H1 (cell line): ENCODE measurements at regions not wholly inside any gene's neighbourhood (a gene's known extent, or its start where the extent isn't known, plus 50 kb on each side); places are given as distances from the start of the nearest gene placed in this dataset.

Source experiments
- CTCF ChIA-PET: fragments of 300-600 bp; sonication (Branson Sonifier 250); formaldehyde crosslinking; loops from one replicate; lab custom pipeline; 2021; ENCODE audit not compliant: partially characterized antibody; lab: Charles Lee
- POLR2A ChIA-PET: fragments of 300-600 bp; sonication (Branson Sonifier 250); formaldehyde crosslinking; loops from one replicate; lab custom pipeline; 2021; ENCODE audit warnings: inconsistent platforms; ENCODE audit not compliant: partially characterized antibody; lab: Charles Lee
- DNase-seq, 2 experiments: peaks; one replicate each; pipeline versions ENCODE4 v3.0.0 to v3.0.0-alpha.2; 2010 to 2022; ENCODE audit warnings: low spot score in 2 of 2, low read depth in 1 of 2, mixed read lengths in 1 of 2
- FAIRE-seq: peaks from 2 replicates; lab custom pipeline; 2011; peaks lifted over from hg19 to GRCh38; lab: Jason Lieb, UNC
- H2AFZ ChIP-seq: 2 replicates; pipeline ENCODE4 v1.8.1; 2012; ENCODE audit warnings: low read length, inconsistent platforms
- H2AK5ac ChIP-seq: 2 replicates; pipeline ENCODE4 v1.6.1; 2013; ENCODE audit warnings: low read depth, low read length
- H2BK120ac ChIP-seq: replicated peaks from 2 replicates; pipeline ENCODE3; 2013; ENCODE audit warnings: low read depth, low read length, inconsistent platforms
- H2BK12ac ChIP-seq: 2 replicates; pipeline ENCODE4 v1.6.1; 2013; ENCODE audit warnings: low read depth, low read length
- H2BK15ac ChIP-seq: 2 replicates; pipeline ENCODE4 v1.6.1; 2013; ENCODE audit warnings: low read length
- H2BK20ac ChIP-seq: 2 replicates; pipeline ENCODE4 v1.6.1; 2013; ENCODE audit warnings: low read length
- H2BK5ac ChIP-seq: 2 replicates; pipeline ENCODE4 v1.6.1; 2013; ENCODE audit warnings: low read depth, low read length
- H3K14ac ChIP-seq: 2 replicates; pipeline ENCODE4 v1.6.1; 2013; ENCODE audit warnings: inconsistent platforms; ENCODE audit not compliant: insufficient read length
- H3K18ac ChIP-seq: 2 replicates; pipeline ENCODE4 v1.6.1; 2013; ENCODE audit warnings: low read length; ENCODE audit errors: extremely low read depth
- H3K23ac ChIP-seq: 2 replicates; pipeline ENCODE4 v1.6.1; 2013; ENCODE audit warnings: inconsistent platforms; ENCODE audit not compliant: insufficient read length
- H3K23me2 ChIP-seq: 2 replicates; pipeline ENCODE4 v1.6.1; 2013; ENCODE audit warnings: low read depth, low read length
- H3K27ac ChIP-seq: 2 replicates; pipeline ENCODE4 v1.6.1; 2011; ENCODE audit warnings: low read depth, low read length, inconsistent platforms
- H3K27me3 ChIP-seq, 4 experiments: replicated peaks in 1 of 4; 1 replicate in 1 of 4; 2 replicates in 3 of 4; pipeline versions ENCODE4 v1.6.1 to v1.8.1; 2011 to 2013; ENCODE audit warnings: low read length in 3 of 4, mild to moderate bottlenecking in 3 of 4, inconsistent platforms in 2 of 4, mixed read lengths in 2 of 4, moderate library complexity in 1 of 4; ENCODE audit not compliant: control insufficient read depth in 3 of 4, insufficient read depth in 3 of 4; ENCODE audit errors: extremely low read depth in 1 of 4
- H3K36me3 ChIP-seq, 4 experiments: 2 replicates each; pipeline versions ENCODE4 v1.6.1 to v1.8.1; 2011 to 2013; ENCODE audit warnings: mild to moderate bottlenecking in 4 of 4, low read length in 3 of 4, moderate library complexity in 2 of 4, control low read depth in 1 of 4, inconsistent platforms in 1 of 4; ENCODE audit not compliant: insufficient read depth in 4 of 4, control insufficient read depth in 2 of 4
- H3K4ac ChIP-seq: replicated peaks from 2 replicates; pipeline ENCODE3; 2013; ENCODE audit warnings: low read length, low read depth, mixed read lengths, inconsistent platforms; ENCODE audit not compliant: insufficient read length
- H3K4me1 ChIP-seq, 4 experiments: replicated peaks in 1 of 4; 1 replicate in 1 of 4; 2 replicates in 3 of 4; pipeline versions ENCODE4 v1.6.1 to v1.8.1; 2011 to 2013; ENCODE audit warnings: low read length in 3 of 4, inconsistent platforms in 2 of 4, mixed read lengths in 1 of 4; ENCODE audit not compliant: insufficient read depth in 4 of 4, control insufficient read depth in 3 of 4
- H3K4me2 ChIP-seq, 2 experiments: 2 replicates each; pipeline versions ENCODE4 v1.6.1 to v1.8.1; 2011 to 2013; ENCODE audit warnings: low read depth in 2 of 2, low read length in 2 of 2, control low read depth in 1 of 2, inconsistent platforms in 1 of 2, mild to moderate bottlenecking in 1 of 2; ENCODE audit not compliant: insufficient read depth in 1 of 2
- H3K4me3 ChIP-seq, 4 experiments: fragments of 200-600, 300-600 bp in 1 of 4; sonication (generic), shearing (Covaris generic), sonication (Bioruptor Twin) in 1 of 4; 2 replicates each; pipeline versions ENCODE4 v1.5.1 to v1.8.1; 2011 to 2016; ENCODE audit warnings: low read length in 4 of 4, low read depth in 3 of 4, control low read depth in 2 of 4, inconsistent platforms in 2 of 4, mild to moderate bottlenecking in 2 of 4, mixed read lengths in 1 of 4, moderate library complexity in 1 of 4; ENCODE audit not compliant: insufficient read depth in 2 of 4; ENCODE audit errors: extremely low read depth in 1 of 4
- H3K56ac ChIP-seq: replicated peaks from 2 replicates; pipeline ENCODE3; 2013; ENCODE audit warnings: low read depth, mild to moderate bottlenecking, mixed read lengths, low read length, inconsistent platforms; ENCODE audit not compliant: insufficient read length
- H3K79me1 ChIP-seq: 2 replicates; pipeline ENCODE4 v1.6.1; 2013; ENCODE audit warnings: low read depth, low read length, control low read depth
- H3K79me2 ChIP-seq, 2 experiments: 2 replicates each; pipeline versions ENCODE4 v1.6.1 to v1.8.1; 2012 to 2013; ENCODE audit warnings: low read length in 2 of 2, mild to moderate bottlenecking in 2 of 2, inconsistent platforms in 1 of 2; ENCODE audit not compliant: insufficient read depth in 2 of 2, control insufficient read depth in 1 of 2
- H3K9ac ChIP-seq, 4 experiments: replicated peaks in 1 of 4; 1 replicate in 1 of 4; 2 replicates in 3 of 4; pipeline versions ENCODE4 v1.6.1 to v1.8.1; 2011 to 2013; ENCODE audit warnings: low read depth in 3 of 4, low read length in 3 of 4, control low read depth in 2 of 4, mild to moderate bottlenecking in 2 of 4, moderate library complexity in 2 of 4, inconsistent platforms in 1 of 4; ENCODE audit errors: extremely low read depth in 1 of 4
- H3K9me3 ChIP-seq, 2 experiments: 2 replicates each; pipeline versions ENCODE4 v1.6.1 to v1.8.1; 2012 to 2013; ENCODE audit warnings: mild to moderate bottlenecking in 2 of 2, moderate library complexity in 2 of 2, control low read depth in 1 of 2, inconsistent platforms in 1 of 2, low read depth in 1 of 2, low read length in 1 of 2, mixed read lengths in 1 of 2; ENCODE audit not compliant: insufficient read depth in 2 of 2
- H4K20me1 ChIP-seq, 2 experiments: replicated peaks in 1 of 2; 2 replicates each; pipeline versions ENCODE3 to v1.8.1; 2011 to 2013; ENCODE audit warnings: inconsistent platforms in 2 of 2, low read length in 2 of 2, mild to moderate bottlenecking in 1 of 2; ENCODE audit not compliant: insufficient read depth in 2 of 2, control insufficient read depth in 1 of 2
- H4K5ac ChIP-seq: 2 replicates; pipeline ENCODE4 v1.6.1; 2013; ENCODE audit warnings: low read length, low read depth, mixed read lengths, inconsistent platforms; ENCODE audit not compliant: insufficient read length
- H4K8ac ChIP-seq: 2 replicates; pipeline ENCODE4 v1.8.0; 2013; ENCODE audit warnings: mild to moderate bottlenecking, moderate library complexity, low read length, inconsistent platforms; ENCODE audit not compliant: insufficient read depth; ENCODE audit errors: extremely low read depth
- H4K91ac ChIP-seq: replicated peaks from 2 replicates; pipeline ENCODE3; 2013; ENCODE audit warnings: low read length, mixed read lengths, inconsistent platforms; ENCODE audit not compliant: insufficient read length
- POU5F1 ChIP-seq: IDR thresholded peaks from 2 replicates; pipeline ENCODE4 v1.6.1; 2011; ENCODE audit warnings: low read depth, mild to moderate bottlenecking, low read length, moderate library complexity
- USF2 ChIP-seq: IDR thresholded peaks from 2 replicates; pipeline ENCODE4 v1.6.1; 2011; ENCODE audit warnings: low read length, improper control_type of control experiment
- WGBS, 2 experiments: shearing (Covaris generic) in 1 of 2; methylation state at CpG; one replicate each; pipeline versions ENCODE4 v1.1.6 to v1.1.7; 2013 to 2015; ENCODE audit warnings: low lambda C conversion rate in 2 of 2, mixed read lengths in 2 of 2, inconsistent platforms in 1 of 2, low coverage in 1 of 2, missing lambda C conversion rate in 1 of 2; ENCODE audit not compliant: insufficient replicate concordance in 2 of 2, insufficient coverage in 1 of 2, insufficient read length in 1 of 2; ENCODE audit errors: extremely low coverage in 1 of 2, missing lambda C conversion rate in 1 of 2; 5-methylcytosine and 5-hydroxymethylcytosine counted together

- FAIRE-seq (no peak), DNase-seq (no peak)
- POLR2A ChIA-PET: no interaction called here
- TF ChIP-seq USF2: no peak
- TF ChIP-seq POU5F1: no peak
Observed at GRCh38 chr18:22778996-22779395, 154.1 kb upstream of the RBBP8 start.

More at GRCh38 chr18:22778996-22779395, 154.1 kb upstream of the RBBP8 start:
- Histone ChIP-seq H3K9ac (no peak overlapping the region), H3K4me3 (no peak overlapping the region), H2AK5ac (no peak overlapping the region), H3K27me3 (peaks cover 0 to 1% (median 0%) of the 10 kb centered on the region in 4 experiments; a peak in 1 of 7 replicates), H3K9me3 (no peaks in the 10 kb centered on the region), H2AFZ (no peak overlapping the region), H3K4me2 (no peak overlapping the region), H3K4ac (no peak overlapping the region), H3K18ac (no peak overlapping the region), H3K4me1 (no peaks in the 10 kb centered on the region), H3K56ac (no peak overlapping the region), H3K23ac (no peak overlapping the region), H3K23me2 (no peaks in the 10 kb centered on the region; the same call in 1 of the 2 replicates), H3K27ac (no peak overlapping the region), H2BK12ac (no peak overlapping the region), H4K5ac (no peak overlapping the region), H3K14ac (no peak overlapping the region), H4K20me1 (no peaks in the 10 kb centered on the region), H2BK5ac (no peak overlapping the region), H3K79me2 (no peaks in the 10 kb centered on the region), H2BK20ac (no peak overlapping the region), H3K79me1 (no peaks in the 10 kb centered on the region), H2BK120ac (no peak overlapping the region), H4K91ac (no peak overlapping the region), H3K36me3 (no peaks in the 10 kb centered on the region), H2BK15ac (no peak overlapping the region), H4K8ac (no peak overlapping the region)
- CTCF ChIA-PET: no interaction called here
- WGBS, 2 experiments: 94% methylated on average over 1 of the region's 1 CpG; no CpG with 5 or more reads in 1 of the 2 experiments
